ENCODE measurements at regions not wholly inside any gene's neighbourhood (a gene's known extent, or its start where the extent isn't known, plus 50 kb on each side); places are given as distances from the start of the nearest gene placed in this dataset.

GRCh38 chr6:14665827-14666724 lies 548.5 kb downstream of the CD83 start:
- H3K36me3 ChIP-seq (ENCODE audit: low read length): no peaks in the 10 kb centered on the region
- H3K27ac ChIP-seq (ENCODE audit: low read depth, low read length): no peak overlapping the region

GRCh38 chr6:14670806-14671205 lies 553.2 kb downstream of the CD83 start:
- Histone ChIP-seq H3K27me3 (ENCODE audit: low read length) (no peaks in the 10 kb centered on the region), H3K4me2 (ENCODE audit: low read depth, low read length, poor library complexity, severe bottlenecking) (no peak overlapping the region), H3K27ac (ENCODE audit: low read depth, low read length) (no peak overlapping the region), H3K9me3 (ENCODE audit: insufficient read depth, low read length) (no peaks in the 10 kb centered on the region), H3K9ac (ENCODE audit: low read length) (no peak overlapping the region), H3K79me2 (ENCODE audit: insufficient read depth, low read length) (no peaks in the 10 kb centered on the region), H3K4me3 (ENCODE audit: insufficient read depth, low read length, poor library complexity, severe bottlenecking) (no peak overlapping the region), H4K20me1 (ENCODE audit: low read depth, low read length) (no peaks in the 10 kb centered on the region), H3F3A (ENCODE audit: insufficient read depth) (no peaks in the 10 kb centered on the region), H3K36me3 (ENCODE audit: low read length) (no peaks in the 10 kb centered on the region), H2AFZ (ENCODE audit: low read depth, low read length, severe bottlenecking) (no peak overlapping the region), H3K9me2 (replicated peaks; ENCODE audit: insufficient read depth, low read length) (no peaks in the 10 kb centered on the region)
- no peak for TF ChIP-seq CTCF (IDR thresholded peaks at IDR 0.05; ENCODE audit: insufficient read depth, low read length, poor library complexity, severe bottlenecking)
- no peak for TF ChIP-seq EZH2phosphoT487 (conservative IDR thresholded peaks at IDR 0.05; ENCODE audit: low read length)

More at GRCh38 chr6:14665827-14666724, 548.5 kb downstream of the CD83 start:
- no peak overlapping the region for H2AFZ ChIP-seq (ENCODE audit: low read depth, low read length, severe bottlenecking)
- H3K9me2 ChIP-seq (replicated peaks; ENCODE audit: insufficient read depth, low read length): no peaks in the 10 kb centered on the region
- no peak overlapping the region for H3K4me2 ChIP-seq (ENCODE audit: low read depth, low read length, poor library complexity, severe bottlenecking)
- H3K9ac ChIP-seq (ENCODE audit: low read length): no peak overlapping the region
- H3K27me3 ChIP-seq (ENCODE audit: low read length): no peaks in the 10 kb centered on the region
- no peaks in the 10 kb centered on the region for H3F3A ChIP-seq (ENCODE audit: insufficient read depth)
- no peaks in the 10 kb centered on the region for H3K9me3 ChIP-seq (ENCODE audit: insufficient read depth, low read length)
- no peak overlapping the region for H3K4me3 ChIP-seq (ENCODE audit: insufficient read depth, low read length, poor library complexity, severe bottlenecking)
- H3K79me2 ChIP-seq (ENCODE audit: insufficient read depth, low read length): no peaks in the 10 kb centered on the region
- no peaks in the 10 kb centered on the region for H4K20me1 ChIP-seq (ENCODE audit: low read depth, low read length)
- TF ChIP-seq EZH2phosphoT487 (conservative IDR thresholded peaks at IDR 0.05; ENCODE audit: low read length) (no peak), CTCF (IDR thresholded peaks at IDR 0.05; ENCODE audit: insufficient read depth, low read length, poor library complexity, severe bottlenecking) (no peak)

- no peaks in the 10 kb centered on the region for H4K20me1 ChIP-seq (ENCODE audit: low read depth, low read length)
- H3F3A ChIP-seq (ENCODE audit: insufficient read depth): no peaks in the 10 kb centered on the region
- H3K9ac ChIP-seq (ENCODE audit: low read length): no peak overlapping the region
- no peaks in the 10 kb centered on the region for H3K79me2 ChIP-seq (ENCODE audit: insufficient read depth, low read length)
- no peak overlapping the region for H3K4me2 ChIP-seq (ENCODE audit: low read depth, low read length, poor library complexity, severe bottlenecking)
- H3K4me3 ChIP-seq (ENCODE audit: insufficient read depth, low read length, poor library complexity, severe bottlenecking): no peak overlapping the region
- H3K27ac ChIP-seq (ENCODE audit: low read depth, low read length): no peak overlapping the region
- no peak overlapping the region for H2AFZ ChIP-seq (ENCODE audit: low read depth, low read length, severe bottlenecking)
- no peaks in the 10 kb centered on the region for H3K36me3 ChIP-seq (ENCODE audit: low read length)
- H3K9me2 ChIP-seq (replicated peaks; ENCODE audit: insufficient read depth, low read length): no peaks in the 10 kb centered on the region
- TF ChIP-seq CTCF (IDR thresholded peaks at IDR 0.05; ENCODE audit: insufficient read depth, low read length, poor library complexity, severe bottlenecking): no peak
- no peak for TF ChIP-seq EZH2phosphoT487 (conservative IDR thresholded peaks at IDR 0.05; ENCODE audit: low read length)
- H3K27me3 ChIP-seq (ENCODE audit: low read length): no peaks in the 10 kb centered on the region
- H3K9me3 ChIP-seq (ENCODE audit: insufficient read depth, low read length): no peaks in the 10 kb centered on the region
Measured at GRCh38 chr6:14671261-14671681, 553.7 kb downstream of the CD83 start.
